HK-2 (cell line): ENCODE measurements at regions not wholly inside any gene's neighbourhood (a gene's known extent, or its start where the extent isn't known, plus 50 kb on each side); places are given as distances from the start of the nearest gene placed in this dataset.
A peak's percentile ranks its signal among the peaks of the same experiment; 100 is the strongest.
"Not testable (repeated sequence)": the region's sequence is repeated elsewhere in the genome, so short reads cannot be mapped to it uniquely, and the experiment has no call there.

ENCODE experiments used
- DNase-seq: peaks from one replicate; pipeline ENCODE4 v3.0.0-alpha.2; 2018; ENCODE audit not compliant: unreplicated experiment

- DNase-seq = no peak
These were observed 591.3 kb downstream of the ZEB2 start for GRCh38 chr2:143928613-143929012.

DNA sequence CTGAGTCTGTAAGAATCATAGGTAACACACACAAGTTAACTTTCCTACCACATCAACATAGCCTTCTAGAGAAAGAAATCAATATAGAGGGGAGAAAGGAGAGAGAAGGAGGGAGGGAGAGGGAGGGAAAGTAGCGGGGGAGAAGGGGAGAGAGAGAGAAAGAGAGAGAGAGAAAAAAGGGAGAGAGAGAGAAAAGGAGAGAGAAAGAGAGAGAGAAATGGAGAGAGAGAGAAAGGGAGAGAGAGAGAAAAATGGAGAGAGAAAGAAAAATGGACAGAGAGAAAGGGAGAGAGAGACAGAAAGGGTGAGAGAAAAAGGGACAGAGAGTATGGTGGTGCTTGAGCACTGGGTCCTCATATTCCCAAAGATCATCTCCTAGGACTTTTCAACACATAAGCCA is 591.7 kb downstream of the ZEB2 start:
- no peak for DNase-seq

GRCh38 chr2:143926736-143927135 is 593.2 kb downstream of the ZEB2 start:
- DNase-seq = no peak

DNA sequence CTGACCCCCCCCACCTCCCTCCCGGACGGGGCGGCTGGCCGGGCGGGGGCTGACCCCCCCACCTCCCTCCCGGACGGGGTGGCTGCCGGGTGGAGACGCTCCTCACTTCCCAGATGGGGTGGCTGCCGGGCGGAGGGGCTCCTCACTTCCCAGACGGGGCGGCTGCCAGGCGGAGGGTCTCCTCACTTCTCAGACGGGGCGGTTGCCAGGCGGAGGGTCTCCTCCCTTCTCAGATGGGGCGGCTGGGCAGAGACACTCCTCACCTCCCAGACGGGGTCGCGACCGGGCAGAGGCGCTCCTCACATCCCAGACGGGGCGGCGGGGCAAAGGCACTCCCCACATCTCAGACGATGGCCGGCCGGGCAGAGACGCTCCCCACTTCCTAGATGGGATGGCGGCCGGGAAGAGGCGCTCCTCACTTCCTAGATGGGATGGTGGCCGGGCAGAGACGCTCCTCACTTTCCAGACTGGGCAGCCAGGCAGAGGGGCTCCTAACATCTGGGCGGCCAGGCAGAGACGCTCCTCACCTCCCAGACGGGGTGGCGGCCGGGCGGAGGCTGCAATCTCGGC is 597.6 kb downstream of the ZEB2 start:
- DNase-seq = not testable (repeated sequence)

- DNase-seq = no peak
These were observed 601.4 kb downstream of the ZEB2 start for GRCh38 chr2:143918465-143918989.

- DNase-seq = no peak
These were observed 603.1 kb downstream of the ZEB2 start for GRCh38 chr2:143916781-143917180.

GRCh38 chr2:143909577-143910353 is 610.2 kb downstream of the ZEB2 start:
- no peak for DNase-seq

DNA sequence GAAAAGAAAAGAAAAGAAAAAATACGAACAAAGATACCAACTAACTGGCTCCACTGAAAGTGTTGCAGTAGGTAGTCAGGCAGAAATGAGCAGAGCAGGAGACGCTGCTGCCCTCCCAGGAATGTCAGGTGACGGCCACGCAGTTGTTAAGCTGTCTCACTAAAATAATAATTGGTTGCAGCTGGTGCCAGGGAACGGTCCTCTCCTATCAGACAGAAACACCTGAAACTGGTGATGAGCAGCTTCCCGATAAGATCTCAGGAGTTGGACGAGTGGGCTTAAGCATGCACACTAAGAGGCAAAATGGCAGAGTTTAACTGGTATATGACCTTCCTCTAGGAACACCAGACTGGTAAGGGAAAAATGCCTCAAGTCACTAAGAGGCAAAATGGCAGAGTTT is 611.1 kb downstream of the ZEB2 start:
- no peak for DNase-seq

- DNase-seq = no peak
These were observed 612.1 kb downstream of the ZEB2 start for GRCh38 chr2:143907801-143908200.

DNA sequence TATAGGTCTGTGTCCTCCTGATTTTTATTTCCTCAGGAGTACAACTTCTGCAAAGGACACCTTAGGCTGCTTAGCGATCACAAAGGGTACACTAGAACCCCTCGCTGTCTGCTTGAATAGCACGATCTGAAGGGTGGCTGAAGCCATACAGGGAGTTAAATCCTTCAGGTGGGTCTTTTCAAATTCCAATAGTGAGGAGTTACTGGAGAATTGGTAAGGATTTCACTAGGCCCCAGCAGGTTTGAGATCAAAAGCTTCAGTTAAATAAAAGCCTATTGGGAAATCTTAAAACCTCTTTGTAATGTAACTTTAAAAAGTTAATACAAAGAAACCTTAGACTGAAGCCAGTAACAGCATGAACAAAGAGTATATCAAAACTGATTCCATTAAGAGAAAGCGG is 613.1 kb downstream of the ZEB2 start:
- no peak for DNase-seq

- DNase-seq = no peak
These were observed 614.3 kb downstream of the ZEB2 start for GRCh38 chr2:143905587-143905986.

DNA sequence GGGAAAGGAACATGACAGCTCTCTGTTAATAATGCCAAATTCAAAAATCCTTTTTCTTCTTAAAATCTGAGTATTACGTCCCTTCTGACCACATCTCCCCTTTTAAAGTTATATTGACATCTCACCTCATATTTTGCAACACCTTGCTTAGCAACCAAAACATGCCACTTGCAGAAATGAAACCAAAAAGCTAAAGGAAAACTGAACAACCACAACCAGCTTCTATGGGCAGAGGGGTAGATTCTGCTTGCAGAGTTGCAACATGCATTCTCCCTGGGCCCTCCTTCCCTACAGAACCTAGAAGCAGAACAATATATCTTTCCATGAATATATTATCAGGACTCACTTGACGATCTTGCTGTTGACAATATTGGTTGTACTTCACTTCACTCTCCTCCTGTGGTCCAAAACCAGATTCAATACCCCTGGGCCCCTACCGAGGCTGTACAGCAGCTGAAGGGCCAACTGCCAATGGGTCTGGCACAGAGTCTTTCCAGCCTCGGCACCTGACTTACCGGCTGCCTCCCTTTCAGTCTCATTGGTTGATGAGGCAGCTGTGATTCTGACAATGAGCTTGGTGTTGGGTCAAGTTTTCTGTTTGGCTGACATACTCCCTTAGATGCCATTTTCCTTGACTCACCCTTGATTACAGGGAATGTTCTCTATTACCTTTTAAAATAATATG is 616.6 kb downstream of the ZEB2 start:
- no peak for DNase-seq

GRCh38 chr2:143901185-143901842 is 618.6 kb downstream of the ZEB2 start:
- DNase-seq = peak; percentile 20

GRCh38 chr2:143899987-143900386 is 619.9 kb downstream of the ZEB2 start:
- DNase-seq = no peak

GRCh38 chr2:143893371-143893770 is 626.5 kb downstream of the ZEB2 start:
- DNase-seq = no peak

GRCh38 chr2:143891879-143892308 is 628.0 kb downstream of the ZEB2 start:
- DNase-seq = no peak

GRCh38 chr2:143890798-143891197 is 629.1 kb downstream of the ZEB2 start:
- no peak for DNase-seq

DNA sequence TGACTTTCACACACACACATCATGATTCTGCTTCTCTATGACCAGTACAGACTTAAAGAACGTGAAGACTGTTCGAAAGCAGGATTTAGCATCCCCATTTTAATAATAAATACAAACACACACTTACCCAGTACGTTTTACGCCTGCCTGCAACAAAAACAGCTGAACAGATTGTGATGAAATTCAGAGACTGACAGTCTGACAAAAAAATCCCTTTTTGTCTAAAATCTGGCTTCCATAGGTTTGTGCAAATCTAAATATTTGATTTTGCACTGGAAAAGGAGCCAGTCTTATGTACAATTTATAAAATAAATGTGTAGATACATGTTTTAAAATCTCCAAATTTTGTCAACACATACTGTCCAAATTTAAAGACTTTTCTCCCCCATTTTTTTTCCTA is 630.7 kb downstream of the ZEB2 start:
- no peak for DNase-seq

DNA sequence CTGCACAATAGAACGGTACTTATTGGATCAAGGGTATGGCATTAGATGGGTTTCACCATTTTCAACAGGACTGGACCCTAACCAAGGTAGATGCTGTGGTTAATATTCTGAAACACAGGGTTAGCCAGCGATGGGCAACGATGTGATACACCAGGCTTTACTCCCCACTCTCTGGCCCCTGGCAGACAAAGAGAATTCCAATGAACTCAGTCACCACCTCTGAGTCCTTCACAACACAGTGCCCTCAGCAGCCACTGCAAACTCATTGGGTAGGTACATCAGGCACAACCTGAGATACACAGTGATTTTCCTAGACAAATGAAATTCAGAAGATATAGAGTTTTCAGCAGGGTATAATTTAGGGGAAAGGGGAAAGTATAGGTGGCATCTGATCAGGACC is 634.5 kb downstream of the ZEB2 start:
- peak; percentile 48 for DNase-seq

- DNase-seq = no peak
These were observed 638.7 kb downstream of the ZEB2 start for GRCh38 chr2:143881246-143881645.

- no peak for DNase-seq
These were observed 641.9 kb downstream of the ZEB2 start for GRCh38 chr2:143877876-143878530.

DNA sequence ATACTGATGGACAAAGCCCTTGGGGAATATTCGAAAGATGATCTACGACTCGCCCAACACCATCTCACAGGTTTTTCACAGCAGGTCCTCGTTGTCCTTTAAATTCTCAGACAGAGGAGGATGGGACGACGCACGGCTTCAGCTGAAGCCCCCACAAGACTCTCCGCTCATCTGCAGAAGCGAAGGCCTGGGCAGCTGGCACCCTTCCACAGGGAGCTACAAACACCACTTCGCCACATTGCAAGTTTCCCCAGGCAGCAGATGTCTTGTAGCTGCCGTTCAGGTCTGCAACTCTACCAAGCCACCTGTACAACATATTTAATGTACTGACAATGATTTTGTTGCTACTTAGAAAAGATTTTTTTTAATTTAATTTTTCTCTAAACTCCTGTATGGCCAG is 642.9 kb downstream of the ZEB2 start:
- no peak for DNase-seq
